Activated naive CD4-positive, alpha-beta T cell treated with anti-CD3 and anti-CD28 coated beads, Interleukin-2, amount 50 U/mL, for 24 hours (primary cell): ENCODE measurements at regions not wholly inside any gene's neighbourhood (a gene's known extent, or its start where the extent isn't known, plus 50 kb on each side); places are given as distances from the start of the nearest gene placed in this dataset.

Source experiments
- H3K27ac Mint-ChIP-seq: one replicate; pipeline ENCODE4 v1.8.0; 2021; ENCODE audit warnings: mild to moderate bottlenecking, mixed read lengths
- H3K27me3 Mint-ChIP-seq: one replicate; pipeline ENCODE4 v1.8.0; 2021; ENCODE audit warnings: mixed read lengths
- H3K36me3 Mint-ChIP-seq: one replicate; pipeline ENCODE4 v1.8.0; 2021; ENCODE audit warnings: mixed read lengths
- H3K4me1 Mint-ChIP-seq: one replicate; pipeline ENCODE4 v1.8.0; 2021; ENCODE audit warnings: mixed read lengths
- H3K4me3 Mint-ChIP-seq: one replicate; pipeline ENCODE4 v1.8.0; 2021; ENCODE audit warnings: mild to moderate bottlenecking, mixed read lengths
- H3K9me3 Mint-ChIP-seq: one replicate; pipeline ENCODE4 v1.8.0; 2021; ENCODE audit warnings: mixed read lengths

DNA sequence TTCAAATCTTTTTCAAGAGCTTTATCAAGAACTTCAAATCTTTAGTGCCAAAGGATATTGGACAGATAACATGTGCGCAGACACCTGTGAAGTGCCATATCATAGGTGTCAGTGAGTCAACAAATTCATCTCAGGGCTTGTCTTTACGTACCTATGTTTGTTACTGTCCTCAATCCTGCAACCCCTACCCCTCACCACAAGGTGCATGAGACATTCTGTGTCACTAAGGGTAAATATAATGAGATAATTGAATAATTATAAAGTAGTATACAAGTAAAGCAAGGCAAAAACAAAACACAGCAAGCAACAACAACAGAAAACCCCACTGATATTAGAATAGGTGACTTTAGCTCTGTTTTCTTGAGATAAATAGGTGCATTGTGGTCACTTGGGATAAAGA is 1495.8 kb upstream of the TMEFF2 start:
- H3K4me1 Mint-ChIP-seq = no peaks in the 10 kb centered on the region
- H3K27me3 Mint-ChIP-seq = no peaks in the 10 kb centered on the region
- H3K36me3 Mint-ChIP-seq = no peaks in the 10 kb centered on the region
- no peaks in the 10 kb centered on the region for H3K9me3 Mint-ChIP-seq
- no peak overlapping the region for H3K4me3 Mint-ChIP-seq
- H3K27ac Mint-ChIP-seq = no peak overlapping the region

DNA sequence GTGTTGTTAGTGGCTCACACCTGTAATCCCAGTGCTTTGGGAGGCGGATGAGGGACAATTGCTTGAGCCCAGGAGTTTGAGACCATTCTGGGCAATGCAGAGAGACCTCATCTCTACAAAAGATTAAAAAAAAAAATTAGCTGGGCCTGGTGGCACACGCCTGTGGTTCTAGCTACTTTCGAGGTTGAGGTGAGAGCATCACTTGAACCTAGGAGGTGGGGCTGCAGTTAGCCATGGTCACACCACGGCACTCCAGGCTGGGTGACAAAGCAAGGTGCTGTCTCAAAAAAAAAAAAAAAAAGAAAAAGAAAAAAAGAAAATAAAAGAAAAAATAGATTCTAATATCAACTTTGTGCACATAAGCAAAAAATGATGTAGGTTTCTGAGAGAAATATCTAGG is 1492.5 kb upstream of the TMEFF2 start:
- H3K36me3 Mint-ChIP-seq = no peaks in the 10 kb centered on the region
- no peaks in the 10 kb centered on the region for H3K9me3 Mint-ChIP-seq
- H3K27ac Mint-ChIP-seq = no peak overlapping the region
- no peak overlapping the region for H3K4me3 Mint-ChIP-seq
- H3K4me1 Mint-ChIP-seq = no peaks in the 10 kb centered on the region
- H3K27me3 Mint-ChIP-seq = no peaks in the 10 kb centered on the region

DNA sequence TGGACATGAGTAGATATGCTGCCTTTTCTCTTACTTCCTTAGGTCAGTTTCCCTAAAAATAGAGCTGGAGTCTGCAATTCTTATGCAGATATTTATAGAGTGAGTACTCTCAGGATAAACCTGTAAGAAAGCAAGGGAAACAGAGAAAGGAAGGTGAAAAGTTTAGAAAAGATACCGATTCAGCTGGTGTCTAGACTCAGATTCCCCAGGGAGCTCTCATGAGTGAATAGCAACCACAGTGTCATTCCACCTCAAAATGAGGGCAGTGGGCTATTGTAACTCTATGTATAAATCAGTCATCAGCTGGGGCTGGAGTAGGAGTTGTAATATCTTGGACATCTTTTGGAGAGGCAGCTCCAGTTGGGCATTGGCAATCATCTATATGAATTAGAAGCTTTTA is 1485.1 kb upstream of the TMEFF2 start:
- H3K36me3 Mint-ChIP-seq = no peaks in the 10 kb centered on the region
- no peak overlapping the region for H3K4me3 Mint-ChIP-seq
- H3K27ac Mint-ChIP-seq = no peak overlapping the region
- no peaks in the 10 kb centered on the region for H3K9me3 Mint-ChIP-seq
- H3K4me1 Mint-ChIP-seq = no peaks in the 10 kb centered on the region
- no peaks in the 10 kb centered on the region for H3K27me3 Mint-ChIP-seq

DNA sequence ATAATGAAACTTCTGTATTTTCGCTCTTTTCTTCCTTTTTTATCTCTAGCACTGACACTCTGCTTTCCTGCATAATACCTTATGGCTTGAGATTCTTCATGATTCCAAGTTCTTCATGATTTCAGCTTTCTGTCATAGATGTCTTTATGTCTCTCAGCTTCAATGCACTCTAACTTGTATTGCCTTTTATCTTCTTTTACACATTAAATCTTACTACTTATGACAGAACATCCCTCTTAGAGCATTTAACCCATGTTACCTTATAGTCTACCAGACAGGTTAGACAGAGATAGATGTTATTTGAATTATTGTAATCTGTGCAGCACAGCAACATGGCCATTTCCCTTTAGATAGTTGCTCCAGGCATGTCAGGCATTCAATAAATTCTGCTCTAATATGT is 1475.7 kb upstream of the TMEFF2 start:
- no peaks in the 10 kb centered on the region for H3K4me1 Mint-ChIP-seq
- no peak overlapping the region for H3K27ac Mint-ChIP-seq
- no peak overlapping the region for H3K4me3 Mint-ChIP-seq
- no peaks in the 10 kb centered on the region for H3K27me3 Mint-ChIP-seq
- no peaks in the 10 kb centered on the region for H3K36me3 Mint-ChIP-seq
- no peaks in the 10 kb centered on the region for H3K9me3 Mint-ChIP-seq

DNA sequence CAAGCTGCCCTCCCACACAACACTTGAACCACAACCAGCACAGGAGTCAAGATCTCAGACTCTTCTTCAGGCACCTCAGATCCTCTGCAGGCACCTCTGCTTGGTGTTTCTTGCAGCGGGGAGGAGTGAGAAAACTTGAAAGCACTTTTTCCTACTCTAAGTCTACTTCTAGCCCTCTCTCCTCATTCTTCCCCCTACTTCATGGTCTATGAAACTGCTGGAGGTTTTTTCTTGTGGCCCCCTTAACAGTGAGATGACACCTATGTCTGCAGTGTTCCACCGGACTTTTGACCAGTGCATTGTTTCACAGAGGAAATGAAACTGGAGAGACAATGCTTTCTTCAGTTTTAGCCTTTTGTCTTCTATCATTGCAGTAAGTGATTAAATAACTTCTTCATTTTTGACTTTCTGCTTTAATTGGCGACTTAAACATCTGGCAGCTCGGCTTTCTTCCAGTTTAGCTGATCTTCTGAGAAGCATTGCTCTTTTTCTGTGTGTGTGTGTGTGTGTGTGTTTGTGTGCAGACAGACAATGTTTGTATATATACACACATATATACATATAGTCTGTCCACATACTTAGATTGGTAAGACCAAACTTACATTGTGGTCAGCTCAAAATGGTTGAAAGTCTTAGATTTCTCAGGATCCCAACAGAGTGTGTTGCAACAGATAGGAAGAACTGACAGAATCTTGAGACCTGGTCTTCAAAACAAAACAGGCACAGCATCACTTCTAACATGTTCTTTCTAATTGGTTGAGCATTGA is 1474.0 kb upstream of the TMEFF2 start:
- no peaks in the 10 kb centered on the region for H3K27me3 Mint-ChIP-seq
- no peaks in the 10 kb centered on the region for H3K9me3 Mint-ChIP-seq
- no peaks in the 10 kb centered on the region for H3K36me3 Mint-ChIP-seq

DNA sequence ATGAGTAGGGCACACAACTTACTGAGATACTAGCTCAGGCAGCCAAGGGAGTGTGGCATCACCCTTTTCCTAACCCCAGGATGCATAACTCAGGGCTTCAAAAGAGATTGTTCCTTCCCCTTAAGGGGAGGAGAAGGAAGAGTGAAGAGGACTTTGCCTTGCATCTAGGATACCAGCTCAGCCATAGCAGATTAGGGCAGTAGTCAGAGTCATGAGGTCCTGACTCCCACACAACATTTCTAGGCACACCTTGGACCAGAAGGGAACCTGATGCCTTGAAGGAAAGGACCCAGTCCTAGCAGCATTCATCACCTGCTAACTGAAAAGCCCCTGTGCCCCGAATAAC is 1433.2 kb upstream of the TMEFF2 start:
- no peaks in the 10 kb centered on the region for H3K36me3 Mint-ChIP-seq
- H3K27ac Mint-ChIP-seq = no peak overlapping the region
- peaks cover 11% of the 10 kb centered on the region for H3K9me3 Mint-ChIP-seq
- no peaks in the 10 kb centered on the region for H3K27me3 Mint-ChIP-seq
- no peak overlapping the region for H3K4me3 Mint-ChIP-seq
- no peaks in the 10 kb centered on the region for H3K4me1 Mint-ChIP-seq

More for the DNA sequence above, 1474.0 kb upstream of the TMEFF2 start:
- Mint-ChIP-seq H3K27ac (no peak overlapping the region), H3K4me1 (no peaks in the 10 kb centered on the region), H3K4me3 (no peak overlapping the region)

DNA sequence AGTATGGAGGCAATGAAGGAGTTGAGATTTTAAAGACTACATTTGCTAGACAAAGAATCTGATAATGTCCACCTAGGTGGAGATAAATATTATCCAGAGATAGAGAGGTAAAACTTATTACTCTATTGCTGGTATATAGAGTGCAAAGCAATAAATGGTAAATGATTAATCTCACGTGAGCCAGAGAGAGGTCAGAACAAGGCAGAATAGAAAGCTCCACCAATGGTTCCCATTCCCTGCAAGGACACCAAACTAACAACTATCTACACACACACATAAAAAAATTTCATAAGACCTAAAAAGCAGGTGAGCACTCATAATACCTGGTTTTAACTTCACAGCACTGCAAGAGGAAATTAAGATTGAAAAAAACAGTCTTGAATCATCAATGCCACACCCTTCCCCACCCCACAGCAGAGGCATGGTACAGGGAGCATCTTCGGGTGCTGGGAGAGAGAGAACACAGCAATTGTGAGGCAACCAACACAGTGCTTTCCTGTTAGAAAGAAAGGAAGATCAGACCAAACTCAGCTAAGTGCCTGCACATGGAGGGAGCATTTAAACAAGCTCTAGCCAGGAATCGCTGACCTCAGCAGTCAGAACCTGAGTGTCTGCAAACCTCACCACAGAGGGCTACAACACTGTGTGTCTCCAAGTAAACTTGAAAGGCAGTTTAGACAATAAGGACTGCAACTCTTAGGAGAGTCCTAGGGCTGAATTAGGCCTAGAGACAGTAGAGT is 1432.6 kb upstream of the TMEFF2 start:
- no peaks in the 10 kb centered on the region for H3K4me1 Mint-ChIP-seq
- H3K9me3 Mint-ChIP-seq = peaks cover 11% of the 10 kb centered on the region
- H3K4me3 Mint-ChIP-seq = no peak overlapping the region
- no peak overlapping the region for H3K27ac Mint-ChIP-seq
- H3K27me3 Mint-ChIP-seq = no peaks in the 10 kb centered on the region
- no peaks in the 10 kb centered on the region for H3K36me3 Mint-ChIP-seq

DNA sequence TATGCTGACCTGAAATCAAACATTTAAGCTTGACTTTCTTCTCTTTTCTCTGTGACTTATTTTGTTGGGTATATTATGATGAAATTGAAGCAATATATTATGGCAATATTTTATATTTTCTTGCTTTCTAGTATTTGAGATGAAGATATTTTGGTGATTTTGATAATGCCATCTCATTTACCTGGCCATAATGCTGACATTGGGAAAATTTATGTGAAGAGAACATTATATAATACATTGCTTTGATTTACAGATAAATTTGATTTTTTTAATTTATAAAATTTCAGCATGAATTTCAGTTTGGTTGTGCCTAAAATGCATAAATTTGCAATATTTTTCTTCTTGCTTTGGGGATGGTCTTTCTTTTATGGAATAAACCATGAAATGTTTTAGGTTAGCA is 1413.7 kb upstream of the TMEFF2 start:
- Mint-ChIP-seq H3K9me3 (no peaks in the 10 kb centered on the region), H3K27me3 (no peaks in the 10 kb centered on the region), H3K27ac (no peak overlapping the region), H3K36me3 (no peaks in the 10 kb centered on the region), H3K4me3 (no peak overlapping the region), H3K4me1 (no peaks in the 10 kb centered on the region)

DNA sequence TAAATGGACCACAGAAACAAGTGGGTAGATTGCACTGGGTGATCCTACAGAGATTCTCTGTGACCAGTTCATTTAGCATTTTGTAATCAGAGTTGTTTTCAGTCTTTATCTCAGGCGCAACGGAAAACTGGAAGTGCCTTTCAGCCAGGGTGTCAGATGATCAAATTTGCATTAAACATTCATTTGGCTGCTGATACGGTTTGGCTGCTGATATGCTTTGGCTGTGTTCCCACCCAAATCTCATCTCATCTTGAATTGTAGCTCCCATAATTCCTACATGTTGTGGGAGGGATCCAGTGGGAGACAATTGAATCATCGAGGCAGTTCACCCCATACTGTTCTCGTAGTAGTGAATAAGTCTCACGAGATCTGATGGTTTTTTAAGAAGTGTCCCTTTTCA is 1396.1 kb upstream of the TMEFF2 start:
- Mint-ChIP-seq H3K4me1 (no peaks in the 10 kb centered on the region), H3K36me3 (no peaks in the 10 kb centered on the region), H3K9me3 (peaks cover 8% of the 10 kb centered on the region), H3K27me3 (no peaks in the 10 kb centered on the region), H3K4me3 (no peak overlapping the region), H3K27ac (no peak overlapping the region)

DNA sequence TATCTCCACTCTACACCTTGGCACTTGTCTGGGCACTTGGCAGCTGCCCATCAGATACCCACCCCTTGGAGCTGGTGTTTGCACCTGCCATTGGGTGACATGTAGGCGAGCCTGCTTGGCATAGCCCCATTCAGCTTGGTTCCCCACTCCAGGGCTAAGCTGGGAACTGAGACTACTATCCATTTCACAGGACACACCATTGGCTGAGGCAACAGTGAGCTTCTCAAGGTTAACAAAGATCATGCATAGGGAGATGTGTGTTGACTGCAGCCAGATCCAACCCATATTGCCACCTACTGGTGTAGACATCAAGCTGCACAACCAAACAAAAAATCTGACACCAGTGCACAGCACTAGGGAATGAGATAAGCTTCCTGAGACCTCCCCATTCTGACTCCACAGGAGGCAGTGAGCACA is 1389.8 kb upstream of the TMEFF2 start:
- H3K4me1 Mint-ChIP-seq = no peaks in the 10 kb centered on the region
- H3K9me3 Mint-ChIP-seq = no peaks in the 10 kb centered on the region
- no peak overlapping the region for H3K4me3 Mint-ChIP-seq
- H3K36me3 Mint-ChIP-seq = no peaks in the 10 kb centered on the region
- no peaks in the 10 kb centered on the region for H3K27me3 Mint-ChIP-seq
- no peak overlapping the region for H3K27ac Mint-ChIP-seq

DNA sequence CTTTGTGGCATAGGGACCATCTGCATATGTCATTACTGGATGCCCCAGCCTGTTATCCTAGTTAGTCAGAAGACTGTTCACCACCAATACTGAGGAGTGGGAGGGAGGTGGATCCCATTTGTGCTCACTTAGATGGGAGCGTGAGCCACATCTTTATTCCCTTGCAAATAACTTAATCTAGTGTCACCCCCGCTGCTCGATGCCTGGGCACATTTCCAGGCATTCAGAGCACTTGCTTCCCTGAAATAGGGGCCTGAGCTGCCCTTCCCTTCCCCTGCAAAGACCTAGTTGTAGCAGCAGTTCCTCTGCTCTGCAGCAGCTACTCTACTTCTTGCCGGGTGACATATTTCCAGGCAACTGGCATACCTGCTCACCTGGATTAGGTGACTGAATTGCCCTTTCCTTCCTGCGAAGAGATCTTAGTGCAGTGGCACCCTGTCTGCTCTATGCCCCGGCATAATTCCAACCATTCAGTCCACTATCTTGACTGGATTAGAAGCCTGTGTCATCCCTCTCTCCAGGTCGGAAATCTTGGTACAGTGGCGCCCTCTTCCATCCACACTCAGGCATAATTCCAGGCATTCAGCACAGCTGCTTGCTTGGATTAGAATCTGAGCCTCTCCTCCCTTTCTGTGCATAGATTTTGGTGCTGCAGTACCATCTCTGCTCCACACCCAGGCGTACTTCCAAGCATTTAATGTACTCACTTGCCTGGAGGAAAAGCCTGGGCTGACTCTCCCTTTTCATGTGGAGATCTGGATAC is 1389.1 kb upstream of the TMEFF2 start:
- Mint-ChIP-seq H3K27me3 (no peaks in the 10 kb centered on the region), H3K4me1 (no peaks in the 10 kb centered on the region), H3K4me3 (no peak overlapping the region), H3K9me3 (no peaks in the 10 kb centered on the region), H3K36me3 (no peaks in the 10 kb centered on the region), H3K27ac (no peak overlapping the region)

DNA sequence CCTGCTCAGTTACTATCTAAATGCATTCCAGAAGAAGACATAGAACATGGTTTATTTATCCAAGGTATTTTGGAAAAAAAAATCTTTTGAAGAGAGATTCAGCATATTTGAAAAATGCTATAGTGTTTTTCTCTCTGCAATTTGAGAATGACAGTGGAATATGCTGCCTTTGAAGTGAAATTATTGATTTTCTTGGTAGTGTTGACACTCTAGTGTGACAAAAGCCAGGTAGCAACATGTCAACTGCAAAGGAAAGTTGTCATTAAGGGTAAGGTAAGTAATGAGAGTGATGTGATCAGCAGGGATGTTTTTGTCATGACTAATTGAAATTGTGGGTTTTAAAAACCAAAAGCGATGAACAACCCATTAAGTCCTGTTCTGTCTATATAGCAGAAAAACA is 1387.1 kb upstream of the TMEFF2 start:
- H3K9me3 Mint-ChIP-seq = peaks cover 7% of the 10 kb centered on the region
- H3K27ac Mint-ChIP-seq = no peak overlapping the region
- no peaks in the 10 kb centered on the region for H3K4me1 Mint-ChIP-seq
- no peaks in the 10 kb centered on the region for H3K36me3 Mint-ChIP-seq
- H3K4me3 Mint-ChIP-seq = no peak overlapping the region
- H3K27me3 Mint-ChIP-seq = no peaks in the 10 kb centered on the region

DNA sequence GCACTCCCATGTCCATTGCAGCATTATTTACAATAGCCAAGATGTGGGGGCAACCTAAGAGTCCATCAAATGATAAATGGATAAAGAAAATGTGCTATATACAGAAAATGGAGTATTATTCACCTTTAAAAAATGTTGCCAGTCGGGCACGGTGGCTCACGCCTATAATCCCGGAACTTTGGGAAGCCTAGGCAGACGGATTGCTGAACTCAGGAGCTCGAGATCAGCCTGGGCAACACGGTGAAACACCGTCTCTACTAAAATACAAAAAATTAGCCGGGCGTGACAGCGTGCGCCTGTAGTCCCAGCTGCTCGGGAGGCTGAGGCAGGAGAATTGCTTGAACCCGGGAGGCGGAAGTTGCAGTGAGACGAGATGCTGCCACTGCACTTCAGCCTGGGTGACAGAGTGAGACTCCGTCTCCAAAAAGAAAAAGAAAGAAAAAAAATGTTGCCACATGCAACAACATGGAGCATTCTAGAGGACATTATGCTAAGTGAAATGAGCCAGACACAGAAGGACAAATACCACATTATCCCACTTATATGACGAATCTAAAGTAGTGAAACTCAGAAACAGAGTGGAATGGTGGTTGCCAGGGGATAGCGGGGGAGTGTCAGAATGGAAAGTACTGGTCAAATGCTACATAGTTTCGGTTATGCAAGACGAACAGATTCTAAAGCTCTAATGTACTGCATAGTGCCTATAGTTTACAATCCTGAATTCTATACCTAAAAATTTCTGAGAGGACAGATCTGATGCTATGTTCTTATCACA is 1385.6 kb upstream of the TMEFF2 start:
- Mint-ChIP-seq H3K27ac (no peak overlapping the region), H3K9me3 (peaks cover 7% of the 10 kb centered on the region), H3K4me3 (no peak overlapping the region), H3K4me1 (no peaks in the 10 kb centered on the region), H3K27me3 (no peaks in the 10 kb centered on the region), H3K36me3 (no peaks in the 10 kb centered on the region)

DNA sequence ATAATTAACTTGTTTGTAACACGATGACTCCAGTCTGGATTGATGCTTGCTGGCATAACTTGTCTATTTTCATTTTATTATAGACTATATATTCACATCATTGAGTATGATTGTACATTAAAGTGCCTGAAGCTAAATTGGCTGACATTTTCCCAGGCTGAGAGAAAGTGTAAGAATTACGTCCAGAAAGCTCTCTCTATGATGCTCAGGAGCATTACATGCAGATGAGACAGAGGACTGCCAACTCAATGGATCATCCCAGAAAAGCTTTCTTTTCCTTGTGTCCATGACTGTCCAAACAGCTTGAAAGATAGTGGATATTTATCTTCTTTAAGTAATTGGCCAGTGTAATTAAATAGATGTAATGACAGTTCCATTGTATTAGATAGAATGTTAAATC is 1372.2 kb upstream of the TMEFF2 start:
- Mint-ChIP-seq H3K27ac (no peak overlapping the region), H3K9me3 (no peaks in the 10 kb centered on the region), H3K4me3 (no peak overlapping the region), H3K36me3 (no peaks in the 10 kb centered on the region), H3K27me3 (no peaks in the 10 kb centered on the region), H3K4me1 (no peaks in the 10 kb centered on the region)

DNA sequence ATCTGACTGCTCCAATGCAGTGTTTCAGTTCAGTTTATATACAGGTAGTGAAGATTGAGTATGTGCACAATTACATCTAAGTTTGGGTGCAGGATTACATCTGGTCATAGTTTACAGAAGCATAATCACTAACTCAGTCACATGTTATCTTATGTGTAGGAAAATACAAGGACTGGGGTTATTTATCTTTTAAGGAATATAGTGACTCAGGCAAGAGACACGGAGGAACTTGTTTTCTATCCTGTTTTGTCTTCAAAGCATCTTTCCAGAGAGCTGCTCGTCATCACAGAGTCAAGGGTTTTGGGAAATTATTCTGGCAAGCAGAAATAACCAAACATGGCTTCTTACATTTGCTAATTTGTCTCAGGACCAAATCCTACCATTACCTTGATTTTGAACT is 1371.5 kb upstream of the TMEFF2 start:
- no peaks in the 10 kb centered on the region for H3K4me1 Mint-ChIP-seq
- H3K27ac Mint-ChIP-seq = no peak overlapping the region
- no peaks in the 10 kb centered on the region for H3K27me3 Mint-ChIP-seq

More for the DNA sequence above, 1371.5 kb upstream of the TMEFF2 start:
- Mint-ChIP-seq H3K9me3 (no peaks in the 10 kb centered on the region), H3K4me3 (no peak overlapping the region), H3K36me3 (no peaks in the 10 kb centered on the region)
